Urinary bladder (tissue), 3 donors: ENCODE measurements at regions not wholly inside any gene's neighbourhood (a gene's known extent, or its start where the extent isn't known, plus 50 kb on each side); places are given as distances from the start of the nearest gene placed in this dataset.
"Not testable (repeated sequence)": the region's sequence is repeated elsewhere in the genome, so short reads cannot be mapped to it uniquely, and the experiment has no call there.

Experiments used
- DNase-seq: peaks from one replicate; pipeline ENCODE4 v3.0.0-alpha.2; 2015; ENCODE audit errors: extremely low spot score
- H3K27ac ChIP-seq: one replicate; pipeline ENCODE4 v1.5.1; 2013; ENCODE audit warnings: low read depth, mild to moderate bottlenecking, moderate library complexity
- H3K36me3 ChIP-seq: one replicate; pipeline ENCODE4 v1.6.1; 2013; ENCODE audit warnings: mild to moderate bottlenecking, moderate library complexity; ENCODE audit not compliant: insufficient read depth
- H3K4me1 ChIP-seq: one replicate; pipeline ENCODE4 v1.6.1; 2013; ENCODE audit warnings: mild to moderate bottlenecking, moderate library complexity; ENCODE audit not compliant: insufficient read depth
- H3K4me3 ChIP-seq: one replicate; pipeline ENCODE4 v1.5.1; 2013; ENCODE audit warnings: low read depth, low read length
- WGBS: extraction: QIAGEN DNeasy Blood & Tissue Kit; methylation state at CpG from one replicate; pipeline ENCODE4 v1.1.7; 2013; 5-methylcytosine and 5-hydroxymethylcytosine counted together
- donor health status: healthy with polysubstance abuse.
- donor health status: healthy.

GRCh38 chr10:22810643-22811465 lies 96.5 kb upstream of the PIP4K2A start:
- DNase-seq = no peak
- 68% methylated on average over 7 of the region's 7 CpGs for WGBS
- no peak overlapping the region for H3K4me3 ChIP-seq
- no peaks in the 10 kb centered on the region for H3K4me1 ChIP-seq
- no peaks in the 10 kb centered on the region for H3K36me3 ChIP-seq
- no peak overlapping the region for H3K27ac ChIP-seq

GRCh38 chr10:22807238-22807637 lies 92.9 kb upstream of the PIP4K2A start:
- H3K4me3 ChIP-seq = no peak overlapping the region
- H3K36me3 ChIP-seq = no peaks in the 10 kb centered on the region
- H3K27ac ChIP-seq = no peak overlapping the region
- no peak for DNase-seq
- 73% methylated on average over 4 of the region's 4 CpGs for WGBS
- no peaks in the 10 kb centered on the region for H3K4me1 ChIP-seq

GRCh38 chr10:22805304-22805703 lies 90.9 kb upstream of the PIP4K2A start:
- Histone ChIP-seq H3K4me3 (no peak overlapping the region), H3K27ac (no peak overlapping the region), H3K4me1 (no peaks in the 10 kb centered on the region), H3K36me3 (no peaks in the 10 kb centered on the region)
- WGBS = 36% methylated on average over 4 of the region's 4 CpGs
- no peak for DNase-seq

- 46% methylated on average over 2 of the region's 2 CpGs for WGBS
- no peaks in the 10 kb centered on the region for H3K4me1 ChIP-seq
- H3K36me3 ChIP-seq = no peaks in the 10 kb centered on the region
- H3K4me3 ChIP-seq = no peak overlapping the region
- no peak for DNase-seq
- H3K27ac ChIP-seq = no peak overlapping the region
These were observed 89.0 kb upstream of the PIP4K2A start for GRCh38 chr10:22803261-22803885.

GRCh38 chr10:22801785-22802184 lies 87.4 kb upstream of the PIP4K2A start:
- no peak overlapping the region for H3K27ac ChIP-seq
- no peaks in the 10 kb centered on the region for H3K36me3 ChIP-seq
- WGBS = 37% methylated on average over 1 of the region's 1 CpG
- H3K4me1 ChIP-seq = no peaks in the 10 kb centered on the region
- no peak for DNase-seq
- H3K4me3 ChIP-seq = no peak overlapping the region

GRCh38 chr10:22797796-22798195 lies 83.4 kb upstream of the PIP4K2A start:
- DNase-seq, H3K27ac ChIP-seq, H3K4me1 ChIP-seq, H3K36me3 ChIP-seq, H3K4me3 ChIP-seq: not testable (repeated sequence)
- 90% methylated on average over 1 of the region's 1 CpG for WGBS

- 58% methylated on average over 3 of the region's 3 CpGs for WGBS
- Histone ChIP-seq H3K36me3 (no peaks in the 10 kb centered on the region), H3K4me3 (no peak overlapping the region), H3K4me1 (no peaks in the 10 kb centered on the region), H3K27ac (no peak overlapping the region)
- DNase-seq = no peak
These were observed 81.2 kb upstream of the PIP4K2A start for GRCh38 chr10:22795546-22795945.

- Histone ChIP-seq H3K36me3 (no peaks in the 10 kb centered on the region), H3K27ac (no peak overlapping the region), H3K4me1 (no peaks in the 10 kb centered on the region), H3K4me3 (no peak overlapping the region)
- 80% methylated on average over 4 of the region's 4 CpGs for WGBS
- DNase-seq = no peak
These were observed 77.8 kb upstream of the PIP4K2A start for GRCh38 chr10:22792161-22792560.

GRCh38 chr10:22791665-22792064 lies 77.3 kb upstream of the PIP4K2A start:
- Histone ChIP-seq H3K36me3 (no peaks in the 10 kb centered on the region), H3K4me1 (no peaks in the 10 kb centered on the region), H3K4me3 (no peak overlapping the region), H3K27ac (no peak overlapping the region)
- WGBS = 81% methylated on average over 5 of the region's 5 CpGs
- no peak for DNase-seq

- WGBS = 70% methylated on average over 1 of the region's 1 CpG
- Histone ChIP-seq H3K4me3 (no peak overlapping the region), H3K27ac (no peak overlapping the region), H3K36me3 (no peaks in the 10 kb centered on the region), H3K4me1 (no peaks in the 10 kb centered on the region)
- no peak for DNase-seq
These were observed 70.3 kb upstream of the PIP4K2A start for GRCh38 chr10:22784668-22785067.

- H3K36me3 ChIP-seq = no peaks in the 10 kb centered on the region
- H3K4me1 ChIP-seq = no peaks in the 10 kb centered on the region
- no peak for DNase-seq
- WGBS = 90% methylated on average over 3 of the region's 3 CpGs
- H3K27ac ChIP-seq = no peak overlapping the region
- no peak overlapping the region for H3K4me3 ChIP-seq
These were observed 69.4 kb upstream of the PIP4K2A start for GRCh38 chr10:22783807-22784206.

GRCh38 chr10:22780474-22780885 lies 66.1 kb upstream of the PIP4K2A start:
- 75% methylated on average over 5 of the region's 5 CpGs for WGBS
- no peak for DNase-seq
- Histone ChIP-seq H3K36me3 (no peaks in the 10 kb centered on the region), H3K4me3 (no peak overlapping the region), H3K27ac (no peak overlapping the region), H3K4me1 (no peaks in the 10 kb centered on the region)

- H3K4me1 ChIP-seq = no peaks in the 10 kb centered on the region
- 91% methylated on average over 4 of the region's 4 CpGs for WGBS
- no peak overlapping the region for H3K27ac ChIP-seq
These were observed 65.1 kb upstream of the PIP4K2A start for GRCh38 chr10:22779331-22780019.

GRCh38 chr10:22774102-22774501 lies 59.7 kb upstream of the PIP4K2A start:
- WGBS = 97% methylated on average over 1 of the region's 1 CpG
- DNase-seq = no peak
- H3K4me3 ChIP-seq = no peak overlapping the region

More at GRCh38 chr10:22779331-22780019, 65.1 kb upstream of the PIP4K2A start:
- DNase-seq = no peak
- Histone ChIP-seq H3K36me3 (no peaks in the 10 kb centered on the region), H3K4me3 (no peak overlapping the region)

More at GRCh38 chr10:22774102-22774501, 59.7 kb upstream of the PIP4K2A start:
- no peaks in the 10 kb centered on the region for H3K4me1 ChIP-seq
- H3K27ac ChIP-seq = no peak overlapping the region
- no peaks in the 10 kb centered on the region for H3K36me3 ChIP-seq
